GM11168 (cell line): ENCODE measurements at regions not wholly inside any gene's neighbourhood (a gene's known extent, or its start where the extent isn't known, plus 50 kb on each side); places are given as distances from the start of the nearest gene placed in this dataset.
"Not testable (repeated sequence)": the region's sequence is repeated elsewhere in the genome, so short reads cannot be mapped to it uniquely, and the experiment has no call there.

Experiments used
- in situ Hi-C: fragments of 300-500 bp; cut with MboI; formaldehyde crosslinking; loops from one replicate; pipeline ENCODE4 v1.12.0; 2022; ENCODE audit warnings: low sequenced_read_pairs; ENCODE audit not compliant: unreplicated experiment

GRCh38 chr6:14501240-14501639 is 383.7 kb downstream of the CD83 start:
- in situ Hi-C loops = no loop called here

GRCh38 chr6:14501914-14502313 is 384.3 kb downstream of the CD83 start:
- in situ Hi-C loops = no loop called here

- in situ Hi-C loops = no loop called here
Measured at GRCh38 chr6:14502551-14502950, 385.0 kb downstream of the CD83 start.

GRCh38 chr6:14505401-14505800 is 387.8 kb downstream of the CD83 start:
- in situ Hi-C loops = no loop called here

GRCh38 chr6:14506656-14507246 is 389.2 kb downstream of the CD83 start:
- in situ Hi-C loops = no loop called here

- in situ Hi-C loops = no loop called here
Measured at GRCh38 chr6:14509120-14509519, 391.5 kb downstream of the CD83 start.

- in situ Hi-C loops = no loop called here
Measured at GRCh38 chr6:14510038-14510437, 392.5 kb downstream of the CD83 start.

GRCh38 chr6:14511061-14511586 is 393.6 kb downstream of the CD83 start:
- in situ Hi-C loops = no loop called here

GRCh38 chr6:14512246-14512645 is 394.7 kb downstream of the CD83 start:
- in situ Hi-C loops = no loop called here

GRCh38 chr6:14513496-14514393 is 396.2 kb downstream of the CD83 start:
- in situ Hi-C loops = no loop called here

GRCh38 chr6:14516956-14517355 is 399.4 kb downstream of the CD83 start:
- in situ Hi-C loops = no loop called here

GRCh38 chr6:14517516-14518105 is 400.0 kb downstream of the CD83 start:
- in situ Hi-C loops = no loop called here

- in situ Hi-C loops = no loop called here
Measured at GRCh38 chr6:14518515-14519217, 401.1 kb downstream of the CD83 start.

GRCh38 chr6:14520029-14520428 is 402.5 kb downstream of the CD83 start:
- in situ Hi-C loops = no loop called here

- in situ Hi-C loops = no loop called here
Measured at GRCh38 chr6:14520536-14520935, 403.0 kb downstream of the CD83 start.

- in situ Hi-C loops = no loop called here
Measured at GRCh38 chr6:14521141-14521540, 403.6 kb downstream of the CD83 start.

- in situ Hi-C loops = not testable (repeated sequence)
Measured at GRCh38 chr6:14521861-14522260, 404.3 kb downstream of the CD83 start.

- in situ Hi-C loops = no loop called here
Measured at GRCh38 chr6:14524319-14524718, 406.7 kb downstream of the CD83 start.

- in situ Hi-C loops = loop anchor here (25.0 kb wide), 1 partner anchor 318 kb away; no protein-coding TSS in a partner anchor
Measured at GRCh38 chr6:14530385-14530784, 412.8 kb downstream of the CD83 start.

GRCh38 chr6:14533446-14533845 is 415.9 kb downstream of the CD83 start:
- in situ Hi-C loops = loop anchor here (25.0 kb wide), 1 partner anchor 321 kb away; no protein-coding TSS in a partner anchor
